Activated CD4-positive, alpha-beta T cell treated with anti-CD3 and anti-CD28 coated beads, Interleukin-2, amount 10 ng/mL, durations not matched to agents 7 days and 5 days (primary cell): ENCODE measurements at regions not wholly inside any gene's neighbourhood (a gene's known extent, or its start where the extent isn't known, plus 50 kb on each side); places are given as distances from the start of the nearest gene placed in this dataset.

Experiments used
- CTCF ChIA-PET: fragments of 350-600 bp; sonication (Branson Sonifier 250); formaldehyde crosslinking; loops from one replicate; lab custom pipeline; 2021; ENCODE audit warnings: antibody characterized with exemption; lab: Charles Lee
- POLR2A ChIA-PET: fragments of 350-600 bp; sonication (Branson Sonifier 250); formaldehyde crosslinking; loops from one replicate; lab custom pipeline; 2021; ENCODE audit warnings: antibody characterized with exemption; lab: Charles Lee
- DNase-seq: peaks from one replicate; pipeline ENCODE4 v3.0.0-alpha.2; 2020
- H3K27ac Mint-ChIP-seq: one replicate; pipeline ENCODE4 v1.8.0; 2021; ENCODE audit warnings: mild to moderate bottlenecking, moderate library complexity, mixed read lengths
- H3K27me3 Mint-ChIP-seq: one replicate; pipeline ENCODE4 v1.8.0; 2021; ENCODE audit warnings: mixed read lengths
- H3K36me3 Mint-ChIP-seq: one replicate; pipeline ENCODE4 v1.8.0; 2021; ENCODE audit warnings: low read depth, mixed read lengths
- H3K4me1 Mint-ChIP-seq: one replicate; pipeline ENCODE4 v1.8.0; 2021; ENCODE audit warnings: mixed read lengths
- H3K4me3 Mint-ChIP-seq: one replicate; pipeline ENCODE4 v1.8.0; 2021; ENCODE audit warnings: mild to moderate bottlenecking, moderate library complexity, mixed read lengths
- H3K9me3 Mint-ChIP-seq: one replicate; pipeline ENCODE4 v1.8.0; 2021; ENCODE audit warnings: mixed read lengths

- CTCF ChIA-PET, result no interaction called here
- Mint-ChIP-seq H3K4me3 (no peak overlapping the region), H3K27ac (no peak overlapping the region), H3K9me3 (peaks cover under 1% of the 10 kb centered on the region), H3K4me1 (no peaks in the 10 kb centered on the region), H3K36me3 (no peaks in the 10 kb centered on the region), H3K27me3 (no peaks in the 10 kb centered on the region)
- no peak for DNase-seq
- POLR2A ChIA-PET, result no interaction called here
These were observed 147.5 kb upstream of the MIS18BP1 start for GRCh38 chr14:45400509-45400908.

- POLR2A ChIA-PET, result no interaction called here
These were observed 128.1 kb upstream of the MIS18BP1 start for GRCh38 chr14:45381091-45381490.

GRCh38 chr14:45377166-45377565, 124.2 kb upstream of the MIS18BP1 start:
- Mint-ChIP-seq H3K9me3 (no peaks in the 10 kb centered on the region), H3K4me1 (no peaks in the 10 kb centered on the region), H3K27me3 (no peaks in the 10 kb centered on the region), H3K36me3 (no peaks in the 10 kb centered on the region), H3K4me3 (no peak overlapping the region), H3K27ac (no peak overlapping the region)
- ChIA-PET CTCF (no interaction called here), POLR2A (no interaction called here)
- DNase-seq, result no peak

More at GRCh38 chr14:45381091-45381490, 128.1 kb upstream of the MIS18BP1 start:
- no peaks in the 10 kb centered on the region for H3K36me3 Mint-ChIP-seq
- no peaks in the 10 kb centered on the region for H3K9me3 Mint-ChIP-seq
- no peak for DNase-seq
- CTCF ChIA-PET, result no interaction called here
- no peak overlapping the region for H3K27ac Mint-ChIP-seq
- no peak overlapping the region for H3K4me3 Mint-ChIP-seq
- no peaks in the 10 kb centered on the region for H3K4me1 Mint-ChIP-seq
- no peaks in the 10 kb centered on the region for H3K27me3 Mint-ChIP-seq

- ChIA-PET POLR2A (no interaction called here), CTCF (no interaction called here)
- Mint-ChIP-seq H3K4me1 (no peaks in the 10 kb centered on the region), H3K27ac (no peak overlapping the region), H3K9me3 (no peaks in the 10 kb centered on the region), H3K27me3 (no peaks in the 10 kb centered on the region), H3K36me3 (no peaks in the 10 kb centered on the region), H3K4me3 (no peak overlapping the region)
- no peak for DNase-seq
These were observed 120.9 kb upstream of the MIS18BP1 start for GRCh38 chr14:45373877-45374276.

GRCh38 chr14:45364565-45365156, 111.7 kb upstream of the MIS18BP1 start:
- POLR2A ChIA-PET, result no interaction called here

GRCh38 chr14:45362505-45362904, 109.5 kb upstream of the MIS18BP1 start:
- Mint-ChIP-seq H3K27ac (no peak overlapping the region), H3K9me3 (no peaks in the 10 kb centered on the region), H3K4me1 (no peaks in the 10 kb centered on the region), H3K36me3 (no peaks in the 10 kb centered on the region), H3K4me3 (no peak overlapping the region), H3K27me3 (no peaks in the 10 kb centered on the region)
- DNase-seq, result no peak
- ChIA-PET POLR2A (no interaction called here), CTCF (interaction anchor here (0.6 kb wide), 1 partner anchor 372 kb away, joined by 7 read pairs; no protein-coding TSS in a partner anchor)

More at GRCh38 chr14:45364565-45365156, 111.7 kb upstream of the MIS18BP1 start:
- no peak for DNase-seq
- no peak overlapping the region for H3K27ac Mint-ChIP-seq
- no peaks in the 10 kb centered on the region for H3K9me3 Mint-ChIP-seq
- CTCF ChIA-PET, result no interaction called here
- no peaks in the 10 kb centered on the region for H3K27me3 Mint-ChIP-seq
- H3K36me3 Mint-ChIP-seq, result no peaks in the 10 kb centered on the region
- no peak overlapping the region for H3K4me3 Mint-ChIP-seq
- no peaks in the 10 kb centered on the region for H3K4me1 Mint-ChIP-seq

GRCh38 chr14:45361727-45362126, 108.7 kb upstream of the MIS18BP1 start:
- H3K27ac Mint-ChIP-seq, result no peak overlapping the region
- CTCF ChIA-PET, result no interaction called here

GRCh38 chr14:45359746-45360145, 106.7 kb upstream of the MIS18BP1 start:
- Mint-ChIP-seq H3K27ac (no peak overlapping the region), H3K4me3 (no peak overlapping the region), H3K36me3 (no peaks in the 10 kb centered on the region), H3K27me3 (peaks cover 2% of the 10 kb centered on the region), H3K4me1 (no peaks in the 10 kb centered on the region), H3K9me3 (no peaks in the 10 kb centered on the region)
- no peak for DNase-seq
- ChIA-PET CTCF (no interaction called here), POLR2A (no interaction called here)

More at GRCh38 chr14:45361727-45362126, 108.7 kb upstream of the MIS18BP1 start:
- no peak for DNase-seq
- Mint-ChIP-seq H3K4me1 (no peaks in the 10 kb centered on the region), H3K9me3 (no peaks in the 10 kb centered on the region), H3K36me3 (no peaks in the 10 kb centered on the region), H3K4me3 (no peak overlapping the region), H3K27me3 (no peaks in the 10 kb centered on the region)
- POLR2A ChIA-PET, result no interaction called here

- no peaks in the 10 kb centered on the region for H3K4me1 Mint-ChIP-seq
- no peaks in the 10 kb centered on the region for H3K36me3 Mint-ChIP-seq
- H3K27me3 Mint-ChIP-seq, result no peaks in the 10 kb centered on the region
- H3K9me3 Mint-ChIP-seq, result peaks cover 15% of the 10 kb centered on the region
- CTCF ChIA-PET, result no interaction called here
- POLR2A ChIA-PET, result no interaction called here
- DNase-seq, result no peak
- no peak overlapping the region for H3K27ac Mint-ChIP-seq
- no peak overlapping the region for H3K4me3 Mint-ChIP-seq
These were observed 79.5 kb upstream of the MIS18BP1 start for GRCh38 chr14:45332360-45332988.

GRCh38 chr14:45308745-45309397, 55.9 kb upstream of the MIS18BP1 start:
- no peak for DNase-seq
- Mint-ChIP-seq H3K36me3 (no peaks in the 10 kb centered on the region), H3K4me3 (no peak overlapping the region), H3K27me3 (peaks cover 9% of the 10 kb centered on the region), H3K4me1 (no peaks in the 10 kb centered on the region), H3K27ac (no peak overlapping the region), H3K9me3 (no peaks in the 10 kb centered on the region)
- CTCF ChIA-PET, result interaction anchor here (0.7 to 1.0 kb wide), 2 partner anchors 10 to 15 kb away, joined by 3 read pairs; no protein-coding TSS in a partner anchor
- POLR2A ChIA-PET, result no interaction called here
